CD4-positive, alpha-beta T cell treated with Interleukin-6 at 100 ng/mL for 8 hours (primary cell): ENCODE measurements at regions not wholly inside any gene's neighbourhood (a gene's known extent, or its start where the extent isn't known, plus 50 kb on each side); places are given as distances from the start of the nearest gene placed in this dataset.
"Not testable (repeated sequence)": the region's sequence is repeated elsewhere in the genome, so short reads cannot be mapped to it uniquely, and the experiment has no call there.

Experiments
- DNase-seq: peaks from one replicate; pipeline ENCODE4 v3.0.0-alpha.2; 2020; ENCODE audit warnings: mixed read lengths, low spot score

DNA sequence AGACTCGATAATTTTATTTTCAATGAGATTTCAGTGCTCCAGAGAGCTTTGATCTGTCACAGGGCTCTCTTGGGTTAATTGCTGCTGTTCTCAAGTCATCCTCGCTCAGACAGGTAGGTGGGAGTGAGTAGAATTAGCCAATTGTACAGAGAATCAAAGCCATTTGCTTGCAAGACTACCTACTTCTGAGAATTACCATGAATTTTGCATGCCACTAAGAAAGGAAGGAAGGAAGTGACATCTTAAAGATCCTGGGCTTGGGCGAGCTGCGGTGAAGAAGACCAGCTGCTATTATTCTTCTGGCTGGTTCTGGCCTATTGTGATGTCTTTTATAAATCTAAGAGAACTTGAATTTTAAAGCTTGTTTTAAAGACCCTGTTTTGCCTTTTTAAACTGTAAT is 154.1 kb upstream of the LPP start:
- peak; percentile 69 for DNase-seq

DNA sequence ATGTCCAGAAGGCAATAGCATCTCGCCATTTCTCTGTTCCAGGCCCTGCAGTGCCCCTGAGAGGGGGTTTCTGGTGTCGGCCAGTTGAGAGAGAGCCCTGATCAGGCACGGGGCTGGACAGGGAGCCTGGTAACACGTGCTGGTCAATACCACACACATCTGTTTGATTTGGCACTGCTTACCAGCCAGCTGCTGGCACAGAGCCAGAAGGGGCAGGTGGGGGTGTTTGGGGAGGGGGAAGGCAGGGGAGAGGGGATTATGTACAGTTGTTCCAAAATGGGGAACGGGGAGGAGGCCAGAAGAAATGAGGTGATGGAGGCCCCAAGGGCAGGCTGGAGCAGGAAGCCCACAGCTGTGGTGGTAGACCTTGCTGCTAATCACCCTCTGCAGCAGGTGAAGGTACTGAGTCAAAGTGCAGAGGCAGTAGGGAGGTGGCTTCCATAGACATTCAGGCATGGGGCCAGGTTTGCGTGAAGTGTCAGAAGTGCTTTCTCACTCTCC is 153.5 kb upstream of the LPP start:
- DNase-seq, result no peak

DNA sequence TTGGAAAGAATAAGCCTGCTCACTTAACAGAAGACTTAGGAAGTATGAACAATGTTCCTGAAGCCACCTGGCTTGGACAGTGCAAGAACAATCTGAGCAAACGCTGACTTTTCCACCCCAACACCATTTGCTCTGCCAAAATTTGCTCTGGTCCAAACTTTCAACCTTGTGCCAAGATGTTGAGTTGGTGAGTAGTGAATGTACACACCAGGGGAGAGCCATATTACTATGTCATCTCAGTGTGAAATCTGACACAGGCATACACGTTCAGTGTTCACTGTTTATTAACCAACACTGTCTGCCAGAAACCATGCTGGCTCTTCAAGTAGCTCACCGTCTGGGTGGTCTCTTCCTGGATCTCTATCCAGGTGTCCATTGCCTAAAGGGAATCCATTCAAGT is 152.9 kb upstream of the LPP start:
- no peak for DNase-seq

DNA sequence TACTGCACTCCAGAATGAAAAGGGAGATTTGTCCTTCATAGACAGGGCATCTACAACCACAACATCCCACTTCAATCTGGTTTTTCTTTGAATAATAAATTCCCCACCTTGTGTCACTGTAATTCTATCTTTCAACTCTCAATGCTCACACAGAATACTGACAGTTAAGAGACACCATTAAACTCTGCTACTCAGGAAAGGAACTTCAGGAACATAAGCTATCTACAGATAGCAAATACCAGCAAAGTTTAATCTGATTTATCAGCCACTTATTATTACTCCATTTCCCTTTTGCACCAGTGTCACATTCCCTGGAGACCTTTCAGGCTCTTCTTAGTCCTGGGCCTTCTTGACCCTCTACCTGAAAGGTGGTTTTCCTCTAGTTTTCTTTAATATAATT is 152.0 kb upstream of the LPP start:
- no peak for DNase-seq

DNA sequence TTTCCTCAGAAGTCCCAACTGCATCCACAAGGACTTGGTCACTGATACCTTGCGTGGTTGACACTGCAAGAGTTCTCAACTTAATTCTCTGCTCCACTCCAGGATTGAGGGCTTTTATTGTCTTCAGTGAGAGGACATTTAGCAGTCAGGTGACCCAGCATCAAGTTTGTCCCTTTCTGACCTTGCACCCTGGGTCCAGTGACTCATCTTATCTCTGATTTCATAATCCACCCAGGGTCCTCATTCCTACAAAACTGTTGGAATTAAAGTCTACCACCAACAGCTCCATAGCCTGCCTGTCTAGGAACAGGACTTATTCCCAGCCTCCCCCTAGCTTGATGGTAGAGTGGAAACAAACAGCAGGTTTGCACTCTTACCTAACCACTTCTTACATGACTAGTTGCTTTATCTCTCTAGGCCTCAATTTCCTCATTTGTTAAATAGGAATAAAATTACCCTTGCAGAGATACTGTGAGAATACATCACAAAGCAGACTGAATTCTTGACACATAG is 151.3 kb upstream of the LPP start:
- no peak for DNase-seq

DNA sequence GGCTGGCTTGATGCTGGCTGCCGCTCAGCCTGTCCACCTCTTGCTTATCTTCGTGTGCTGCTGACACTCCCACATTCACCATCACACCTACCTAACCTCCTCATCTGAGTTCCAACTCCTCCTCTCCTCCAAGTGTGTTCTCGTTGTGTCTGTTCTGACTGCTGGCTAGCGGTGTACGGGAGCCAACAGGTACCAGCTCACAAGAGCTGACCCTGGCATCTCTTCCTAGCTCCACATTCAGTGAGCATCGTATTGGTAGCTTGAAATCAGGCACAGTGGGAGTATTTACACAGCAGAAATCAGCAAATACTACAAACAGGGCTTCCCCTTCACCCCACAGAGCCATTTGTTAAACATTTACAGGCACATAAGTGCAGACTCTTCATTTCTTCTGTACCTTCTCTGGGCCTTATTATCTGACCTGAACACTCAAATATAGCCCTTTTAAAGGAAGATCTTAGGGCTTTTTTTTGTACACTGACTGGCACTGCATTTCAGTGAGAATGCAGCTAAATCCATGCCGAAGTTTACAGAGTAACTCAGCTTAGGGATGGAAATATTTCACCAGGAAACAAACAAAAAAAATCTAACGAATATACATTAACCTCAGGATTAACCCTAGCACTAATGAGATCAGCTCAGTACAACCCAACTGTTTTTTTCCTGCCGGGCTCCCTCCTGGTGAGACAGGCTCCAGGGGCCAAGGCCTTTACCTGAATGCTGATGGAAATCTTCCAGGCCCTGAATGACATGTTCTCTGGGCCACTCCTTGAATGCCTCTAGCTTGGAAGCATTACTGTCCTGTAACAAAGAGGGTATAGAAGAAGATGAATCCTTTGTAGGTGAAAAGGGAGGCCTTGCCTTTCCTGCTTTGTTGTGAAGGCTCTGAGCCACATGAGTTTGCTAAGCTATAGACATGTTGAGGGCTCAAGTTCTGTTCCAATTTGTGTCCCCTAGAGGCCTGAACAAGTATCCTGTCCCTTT is 150.5 kb upstream of the LPP start:
- DNase-seq, result no peak

DNA sequence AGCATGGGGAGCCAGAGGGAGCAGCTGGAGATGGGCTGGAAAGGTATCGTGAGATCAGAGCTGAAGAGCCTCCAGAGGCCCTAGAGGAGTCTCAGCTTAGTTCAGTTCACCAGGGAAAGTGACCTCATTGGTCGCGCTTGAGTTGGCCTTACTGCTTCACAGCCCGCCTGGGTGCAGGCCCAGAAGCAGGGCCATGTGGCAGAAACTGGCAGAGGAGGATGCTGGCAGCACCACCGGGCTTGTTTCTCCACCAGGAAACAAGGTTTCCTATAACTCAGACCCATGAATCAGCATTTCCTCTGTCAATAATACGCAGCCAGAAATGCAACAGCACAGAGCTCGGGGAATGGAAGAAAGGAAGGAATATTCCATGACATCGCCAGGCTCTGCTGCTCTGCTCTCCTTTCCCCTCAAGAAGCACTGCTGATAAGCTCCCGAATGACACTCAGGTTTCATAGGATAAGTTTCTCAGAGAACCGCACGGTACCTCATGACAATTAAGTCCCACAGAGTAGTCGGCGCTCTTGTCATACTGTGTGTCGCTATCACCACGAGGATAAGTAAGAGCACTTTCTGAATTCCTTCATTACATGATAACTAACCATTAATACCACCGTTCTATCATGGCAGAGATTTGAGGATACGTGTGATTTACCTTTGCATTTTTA is 147.1 kb upstream of the LPP start:
- no peak for DNase-seq

DNA sequence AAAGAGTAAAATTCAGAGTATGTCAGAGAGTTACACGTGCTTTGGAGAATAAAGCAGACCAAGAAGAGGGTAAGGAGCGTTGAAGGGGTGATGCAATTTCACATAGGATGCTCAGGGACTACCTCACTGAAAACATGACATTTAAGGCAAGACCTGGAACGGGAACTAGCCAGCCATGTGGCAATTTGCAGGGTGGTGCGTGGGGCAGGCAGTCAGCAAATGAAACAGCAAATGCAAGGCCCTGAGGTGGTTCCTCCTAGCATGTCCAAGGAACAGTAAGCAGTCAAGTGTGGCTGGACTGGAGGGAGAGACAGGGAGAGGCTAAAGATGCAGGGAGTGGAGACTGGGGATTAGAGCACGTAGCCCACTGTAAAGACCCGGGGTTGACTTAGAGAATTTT is 146.1 kb upstream of the LPP start:
- DNase-seq, result no peak

DNA sequence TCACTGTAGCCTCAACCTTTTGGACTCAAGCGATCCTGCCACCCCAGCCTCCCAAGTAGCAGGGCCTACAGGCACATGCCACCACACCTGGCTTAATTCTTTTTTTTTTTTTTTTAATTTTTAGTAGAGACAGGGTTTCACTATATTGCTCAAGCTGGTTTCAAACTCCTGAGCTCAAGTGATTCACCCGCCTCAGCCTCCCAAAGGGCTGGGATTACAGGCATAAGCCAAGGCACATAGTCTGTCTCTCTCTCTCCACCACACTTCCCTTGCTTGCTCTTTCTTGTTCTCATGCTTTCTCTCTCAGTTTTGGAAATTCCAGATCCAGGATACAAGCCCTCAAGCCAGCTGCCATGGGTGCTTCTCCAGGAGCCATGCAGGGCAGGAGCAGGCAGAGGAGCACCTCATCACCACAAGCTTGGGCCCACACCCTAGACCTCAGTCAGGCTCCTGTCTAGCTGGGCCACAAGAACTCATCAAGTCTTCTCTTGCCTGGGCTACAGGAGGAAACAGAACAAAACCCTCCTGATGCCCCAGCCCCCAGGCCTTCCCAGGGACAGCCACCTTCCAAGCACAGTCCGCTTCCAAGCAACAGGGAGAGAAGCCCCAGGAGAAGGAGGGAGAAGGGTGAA is 145.3 kb upstream of the LPP start:
- no peak for DNase-seq

DNA sequence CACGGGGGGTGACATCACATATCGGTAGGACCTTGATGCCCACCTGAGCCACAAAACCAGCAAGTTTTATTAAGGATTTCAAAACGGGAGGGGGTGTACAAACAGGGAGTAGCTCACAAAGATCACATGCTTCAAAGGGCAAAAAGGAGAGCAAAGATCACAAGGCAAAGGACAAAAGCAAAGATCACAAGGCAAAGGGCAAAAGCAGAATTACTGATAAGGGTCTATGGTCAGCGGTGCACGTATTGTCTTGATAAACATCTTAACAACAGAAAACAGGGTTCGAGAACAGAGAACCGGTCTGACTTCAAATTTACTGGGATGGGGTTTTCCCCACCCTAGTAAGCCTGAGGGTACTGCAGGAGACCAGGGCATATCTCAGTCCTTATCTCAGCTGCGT is 143.5 kb upstream of the LPP start:
- no peak for DNase-seq

DNA sequence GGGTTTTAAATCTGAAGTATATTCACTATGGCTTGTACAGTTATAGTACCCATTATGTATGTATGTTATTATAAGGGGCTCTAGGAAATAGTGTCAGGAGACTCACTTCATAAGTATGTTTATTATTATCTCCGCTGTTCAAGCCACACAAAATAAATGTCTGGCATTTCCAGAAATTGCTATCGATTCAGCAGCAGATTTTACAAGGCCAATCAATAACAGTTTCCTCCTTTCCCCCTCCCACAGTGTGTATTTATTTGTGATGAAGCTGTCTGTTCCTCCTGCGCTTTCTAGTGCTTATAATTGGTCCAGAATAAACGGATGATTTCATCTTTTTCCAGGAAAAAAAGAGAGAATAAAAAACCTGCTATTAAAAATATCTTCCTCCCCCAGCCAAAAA is 134.2 kb upstream of the LPP start:
- DNase-seq, result no peak

DNA sequence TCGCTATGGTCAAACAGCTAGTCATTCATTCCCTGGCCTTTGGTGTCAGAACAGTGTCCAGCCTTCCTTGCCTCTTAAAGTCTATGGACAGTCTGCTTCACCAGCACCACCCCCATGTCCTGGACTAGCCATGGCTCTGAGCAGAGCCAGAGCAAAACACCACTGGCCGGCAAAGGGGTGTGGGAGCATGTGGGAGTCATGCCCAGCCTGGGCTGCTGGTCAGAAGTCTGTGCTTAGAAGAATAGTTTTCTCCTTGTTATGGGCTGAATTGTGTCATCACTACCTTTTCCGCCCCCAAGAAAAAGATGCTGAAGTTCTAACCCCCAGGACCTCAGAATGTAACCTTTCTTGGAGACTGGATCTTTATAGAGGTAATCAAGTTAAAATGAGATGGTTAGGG is 132.9 kb upstream of the LPP start:
- no peak for DNase-seq

DNA sequence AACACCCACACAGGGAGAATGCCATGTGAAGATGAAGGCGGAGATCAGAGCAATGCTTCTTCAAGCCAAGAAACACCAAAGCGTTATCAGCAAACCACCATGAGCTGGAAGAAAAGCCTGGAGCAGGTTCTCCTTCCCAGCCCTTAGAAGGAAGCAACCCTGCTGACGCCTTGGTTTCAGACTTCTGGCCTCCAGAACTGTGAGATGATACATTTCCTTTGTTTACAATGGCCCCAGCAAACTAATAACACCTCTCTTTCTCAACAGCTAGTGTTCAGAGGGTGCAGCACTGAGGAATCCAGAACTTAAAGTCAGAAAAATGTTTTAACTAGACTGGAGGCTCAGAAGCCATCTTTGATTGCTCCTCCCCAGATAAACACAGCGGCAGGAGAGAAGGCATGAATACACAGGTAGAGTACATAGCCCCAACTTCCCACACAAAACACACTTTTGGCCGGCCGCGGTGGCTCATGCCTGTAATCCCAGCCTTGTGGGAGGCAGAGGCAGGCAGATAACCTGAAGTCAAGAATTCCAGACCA is 132.4 kb upstream of the LPP start:
- no peak for DNase-seq

DNA sequence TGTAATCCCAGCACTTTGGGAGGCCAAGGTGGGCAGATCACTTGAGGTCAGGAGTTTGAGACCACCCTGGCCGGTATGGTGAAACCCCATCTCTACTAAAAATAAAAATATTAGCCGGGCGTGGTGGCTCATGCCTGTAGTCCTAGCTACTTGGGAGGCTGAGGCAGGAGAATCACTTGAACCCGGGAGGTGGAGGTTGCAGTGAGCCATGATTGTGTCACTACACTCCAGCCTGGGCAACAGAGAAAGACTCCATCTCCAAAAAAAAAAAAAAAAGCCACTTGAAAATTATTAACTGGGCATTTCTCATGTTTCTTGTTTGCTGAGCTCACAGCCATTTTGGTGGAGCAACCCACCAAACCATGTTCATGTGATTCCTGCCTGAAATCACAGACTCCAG is 131.1 kb upstream of the LPP start:
- DNase-seq, result not testable (repeated sequence)

DNA sequence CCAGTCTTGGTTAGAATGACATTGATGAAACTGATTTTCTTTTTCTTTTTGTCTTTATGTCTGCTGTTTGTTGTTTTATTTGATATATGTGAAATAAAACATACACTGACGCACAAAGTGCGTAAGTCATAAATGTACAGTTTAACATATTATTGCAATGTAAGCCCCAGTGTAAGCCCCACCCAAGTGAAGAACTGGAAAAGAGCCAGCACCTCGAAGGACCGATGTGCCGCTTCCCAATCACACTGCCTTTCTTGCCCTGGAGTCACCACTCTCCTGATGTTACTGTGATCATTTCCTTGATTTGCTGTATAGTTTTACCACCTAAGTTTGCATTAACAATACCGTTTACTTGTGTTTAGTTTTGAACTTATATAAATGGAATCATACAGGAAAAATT is 128.4 kb upstream of the LPP start:
- DNase-seq, result no peak

DNA sequence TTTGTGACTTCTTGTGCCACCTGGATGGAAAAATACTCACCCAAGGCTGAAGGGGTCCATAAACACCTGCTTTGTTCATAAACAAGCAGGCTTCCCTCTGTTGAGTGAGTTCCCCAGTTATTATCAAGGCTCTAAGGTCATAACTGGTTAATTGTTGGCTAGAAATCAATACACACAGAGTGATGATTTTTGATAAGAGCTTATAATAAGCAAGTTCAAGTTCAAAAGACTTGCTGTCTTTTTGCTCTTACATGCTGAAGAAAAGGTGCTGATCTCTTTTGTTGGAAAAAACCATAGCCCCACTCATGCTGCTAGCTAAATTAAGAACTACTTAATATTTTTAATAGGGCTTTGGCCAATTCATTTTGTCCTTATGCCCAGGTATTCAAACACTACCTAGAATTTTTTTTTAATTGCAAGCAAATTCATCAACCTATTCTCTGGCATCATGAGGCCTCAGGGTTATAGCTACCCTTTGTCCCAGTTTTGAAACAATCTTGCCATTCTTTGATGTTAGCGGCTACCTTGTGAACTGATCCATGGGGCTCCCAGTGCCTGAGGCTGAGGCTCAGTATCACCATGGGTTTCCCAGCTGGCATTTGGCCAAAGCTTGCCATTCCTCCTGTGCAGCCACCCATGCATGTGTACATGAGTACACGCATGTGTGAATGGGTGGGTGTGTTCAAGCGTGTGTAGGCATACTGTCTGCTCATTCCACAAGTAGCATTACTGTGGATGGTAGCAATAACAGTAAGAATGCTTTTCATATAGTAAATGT is 127.6 kb upstream of the LPP start:
- no peak for DNase-seq

DNA sequence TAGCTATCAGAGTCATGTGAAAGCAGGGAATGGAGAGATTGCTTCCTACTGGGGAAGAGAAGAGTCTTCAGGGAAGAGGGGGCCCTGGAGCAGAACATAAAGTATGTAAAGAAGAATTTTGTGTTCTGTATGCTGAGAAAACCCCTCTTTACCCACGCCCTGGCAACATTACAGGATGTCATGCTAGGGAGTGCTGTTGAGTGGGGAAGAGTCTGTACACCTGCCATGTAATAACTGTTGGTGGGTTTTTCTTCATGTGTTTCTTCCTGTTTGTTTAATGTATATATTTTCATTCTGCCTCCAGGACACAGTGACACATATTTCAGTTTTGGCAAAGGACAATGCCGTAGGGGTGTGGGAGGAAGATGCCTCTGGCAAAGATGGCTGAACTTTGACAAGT is 122.8 kb upstream of the LPP start:
- no peak for DNase-seq

DNA sequence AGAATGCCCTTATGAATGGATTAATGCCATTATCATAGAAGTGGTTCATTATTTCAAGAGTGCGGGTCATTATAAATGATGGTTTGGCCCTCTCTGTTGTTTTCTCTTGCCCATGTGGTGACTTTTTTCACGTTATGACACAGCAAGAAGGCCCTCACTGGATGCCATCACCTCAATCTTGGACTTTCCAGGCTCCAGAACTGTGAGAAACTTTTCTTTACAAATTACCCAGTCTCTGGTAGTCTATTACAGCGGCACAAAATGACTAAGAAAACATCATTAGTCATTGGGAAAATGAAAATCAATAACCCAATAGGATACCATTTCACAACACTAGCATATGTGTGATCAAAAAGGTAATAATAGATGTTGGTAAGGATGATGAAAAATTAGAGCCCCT is 119.0 kb upstream of the LPP start:
- DNase-seq, result no peak

DNA sequence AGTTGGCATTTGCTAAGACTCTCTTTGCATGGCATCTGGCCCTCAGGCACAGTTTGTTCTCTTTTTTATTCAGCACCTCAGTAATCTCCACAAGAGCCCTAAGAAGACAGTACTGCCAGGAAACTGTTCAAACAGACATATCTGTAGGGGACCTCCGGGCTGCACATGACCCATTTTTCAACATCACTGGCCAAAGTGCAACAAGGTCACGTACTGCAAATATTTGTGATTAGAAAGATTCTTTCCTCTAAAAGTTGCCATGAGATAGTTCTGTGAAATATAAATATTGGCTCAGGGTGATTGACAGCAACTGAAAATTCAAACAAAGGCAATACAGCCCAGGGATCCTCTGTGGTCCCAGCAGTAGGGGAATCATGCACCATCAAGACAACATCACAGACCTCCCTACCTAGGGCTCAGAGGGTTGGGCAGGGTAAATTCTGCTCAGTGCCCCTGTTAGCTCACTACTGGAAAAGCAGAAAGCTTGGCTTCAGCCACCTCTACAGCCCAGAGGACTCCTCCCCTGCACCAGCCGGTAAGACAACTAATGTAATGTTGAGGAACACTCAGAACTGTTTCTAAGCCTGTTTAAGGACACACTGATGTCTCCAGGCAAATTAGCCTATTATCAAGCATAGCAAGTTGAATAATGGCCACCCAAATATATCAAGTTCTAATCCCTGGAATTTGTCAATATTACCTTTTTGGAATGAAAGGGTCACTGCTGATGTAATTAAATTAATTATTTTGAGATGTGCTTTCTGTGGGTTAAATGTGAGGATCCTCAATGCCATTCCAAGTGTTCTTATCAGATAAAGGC is 117.4 kb upstream of the LPP start:
- DNase-seq, result no peak

DNA sequence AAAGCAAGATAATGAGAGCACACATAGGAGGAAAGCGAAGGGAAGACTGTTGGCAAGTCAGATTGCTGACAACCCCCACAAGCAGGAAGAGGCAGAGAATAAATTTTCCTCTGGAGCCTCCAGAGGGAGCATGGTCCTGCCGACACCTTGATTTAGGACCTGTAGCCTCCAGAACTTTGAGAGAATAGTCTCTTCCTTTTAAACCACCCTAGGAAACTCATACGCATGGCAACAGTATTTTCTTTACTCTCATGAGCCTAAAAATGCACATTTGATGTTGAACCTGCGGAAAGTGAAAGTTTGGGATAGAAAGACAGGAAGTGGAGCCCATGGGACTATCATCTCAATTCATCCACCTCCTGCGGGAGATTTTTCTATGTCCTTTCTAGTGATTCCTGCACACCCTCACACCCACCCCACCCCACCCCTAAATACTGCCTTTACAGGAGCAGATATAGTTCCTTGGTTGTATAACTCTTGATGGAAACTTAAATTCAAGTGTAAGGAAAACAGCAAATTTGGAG is 116.7 kb upstream of the LPP start:
- DNase-seq, result no peak
